NCI-H2107 treated with DMSO at 0.1 percent for 48 hours (cell line): ENCODE measurements at regions not wholly inside any gene's neighbourhood (a gene's known extent, or its start where the extent isn't known, plus 50 kb on each side); places are given as distances from the start of the nearest gene placed in this dataset.

Experiments
- DNase-seq: peaks from one replicate; lab custom pipeline; 2025; ENCODE audit not compliant: unreplicated experiment; lab: John Stamatoyannopoulos, UW

DNA sequence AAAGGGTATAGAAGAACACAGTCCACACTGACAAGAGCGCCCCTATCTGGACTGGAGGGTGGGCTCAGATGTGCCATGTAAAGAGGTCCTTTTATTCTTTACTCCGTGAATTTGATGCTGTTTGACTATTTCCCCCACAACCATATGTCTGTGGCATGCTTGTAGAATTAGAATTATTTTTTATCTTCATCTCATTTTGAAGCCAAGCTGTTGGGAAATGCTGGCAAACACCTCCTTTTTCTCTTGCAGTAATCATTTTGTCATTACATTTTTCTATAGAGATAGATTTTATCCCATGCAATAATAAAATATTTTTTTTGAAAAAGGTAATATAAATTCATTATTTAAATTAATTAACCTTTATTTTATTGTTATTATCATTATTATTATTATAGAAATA, 926.6 kb upstream of the AUTS2 start:
- no peak for DNase-seq

DNA sequence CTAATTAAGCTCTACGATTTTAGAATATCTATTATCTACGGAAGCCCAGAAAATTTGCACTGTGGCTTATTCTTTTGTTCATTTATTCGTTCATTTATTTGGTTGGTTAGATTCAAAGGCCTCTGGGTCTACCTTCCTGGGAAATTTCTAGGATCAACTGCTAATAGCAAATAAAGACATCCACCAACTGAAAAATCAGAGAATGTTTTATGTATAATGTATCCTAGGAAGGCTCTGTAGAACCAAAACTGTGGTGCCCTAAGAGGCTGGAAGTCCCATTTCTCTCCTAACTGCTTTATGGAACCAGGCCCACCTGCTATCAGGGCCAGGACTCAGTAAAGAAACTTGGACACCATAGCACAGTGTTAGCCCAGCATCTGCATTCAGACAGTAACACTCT, 923.4 kb upstream of the AUTS2 start:
- no peak for DNase-seq

DNA sequence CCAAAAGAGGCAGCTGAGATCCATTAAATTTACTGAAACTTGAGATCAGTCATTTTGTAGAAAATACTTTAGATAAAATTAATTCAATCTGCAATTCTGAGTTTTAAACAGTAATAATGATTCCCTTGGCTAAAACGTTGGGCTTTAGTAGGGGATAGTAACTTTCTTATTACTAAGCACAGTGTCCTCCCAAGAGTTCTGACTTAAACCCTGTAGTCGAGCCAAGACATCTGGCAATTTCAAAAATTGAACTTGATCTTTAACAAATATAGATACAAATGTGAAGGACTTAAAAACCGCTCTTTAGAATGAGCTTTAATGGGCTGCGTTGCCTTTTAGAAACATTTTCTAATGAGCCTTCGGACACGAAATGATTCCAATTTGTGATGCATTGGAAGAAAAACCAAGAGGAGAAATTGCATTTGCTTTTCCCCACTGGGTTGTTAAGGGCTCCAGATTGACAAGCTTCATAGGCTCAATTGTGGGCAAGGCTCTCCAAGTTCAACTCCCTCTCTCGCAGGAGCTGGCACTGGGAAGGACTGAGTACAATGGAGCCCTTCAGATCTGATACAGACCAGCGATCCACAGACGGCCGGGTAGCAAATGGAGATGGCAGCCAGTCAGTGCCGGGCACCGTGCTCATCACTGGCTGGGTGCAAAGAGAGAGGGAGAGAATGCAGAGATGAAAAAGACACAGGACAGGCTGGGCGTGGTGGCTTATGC, 921.3 kb upstream of the AUTS2 start:
- DNase-seq = no peak

DNA sequence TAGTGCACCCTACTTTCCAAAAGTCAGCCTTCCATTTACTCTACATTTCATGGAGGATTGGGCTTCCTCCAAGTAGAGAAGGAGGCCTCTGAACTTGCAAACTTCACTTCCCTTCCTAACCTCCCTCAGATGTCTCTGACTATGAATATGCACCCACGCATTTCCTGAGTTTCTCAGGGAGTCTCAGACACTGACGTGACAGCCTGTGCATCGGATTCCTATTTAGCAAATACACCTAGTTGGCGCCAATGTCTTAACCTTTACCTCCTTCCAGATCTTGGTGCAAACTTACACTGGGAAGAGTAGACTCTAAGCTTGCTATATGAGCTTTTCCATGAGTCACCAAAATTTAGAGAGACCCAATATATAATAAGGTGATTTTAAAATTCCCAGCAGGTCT, 920.1 kb upstream of the AUTS2 start:
- DNase-seq = no peak

DNA sequence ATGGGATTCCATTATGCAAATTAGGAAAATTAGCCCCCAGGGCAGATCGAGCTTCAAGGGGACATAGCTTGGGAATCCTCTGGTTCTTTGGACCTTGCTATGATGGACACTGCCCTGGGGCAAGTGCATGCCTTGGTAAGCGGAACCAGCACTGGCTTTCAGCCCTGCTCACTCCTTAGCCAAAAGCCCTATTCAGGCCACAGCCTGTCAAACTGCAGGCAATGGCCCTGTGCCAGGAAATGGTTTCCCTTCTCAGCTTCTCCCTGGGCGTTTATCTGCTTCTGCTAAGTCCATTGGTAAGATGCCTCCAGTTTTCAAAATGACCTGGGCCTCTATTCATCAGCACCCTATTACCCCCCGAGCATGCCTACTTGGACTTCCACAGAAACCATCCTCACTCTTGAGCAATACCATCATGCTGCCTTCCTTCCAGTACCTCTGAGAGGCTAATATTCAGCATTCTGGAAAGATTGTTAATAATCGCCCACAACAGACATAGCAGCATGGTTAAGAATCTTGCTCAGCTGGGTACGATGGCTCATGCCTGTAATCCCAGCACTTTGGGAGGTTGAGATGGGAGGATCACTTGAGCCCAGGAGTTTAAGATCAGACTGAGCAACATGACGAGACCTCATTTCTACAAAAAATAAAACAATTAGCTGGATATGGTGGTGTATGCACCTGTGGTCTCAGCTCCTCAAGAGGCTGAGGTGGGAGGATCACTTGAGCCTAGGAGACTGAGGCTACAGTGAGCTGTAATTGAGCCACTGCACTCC, 918.6 kb upstream of the AUTS2 start:
- DNase-seq = no peak

DNA sequence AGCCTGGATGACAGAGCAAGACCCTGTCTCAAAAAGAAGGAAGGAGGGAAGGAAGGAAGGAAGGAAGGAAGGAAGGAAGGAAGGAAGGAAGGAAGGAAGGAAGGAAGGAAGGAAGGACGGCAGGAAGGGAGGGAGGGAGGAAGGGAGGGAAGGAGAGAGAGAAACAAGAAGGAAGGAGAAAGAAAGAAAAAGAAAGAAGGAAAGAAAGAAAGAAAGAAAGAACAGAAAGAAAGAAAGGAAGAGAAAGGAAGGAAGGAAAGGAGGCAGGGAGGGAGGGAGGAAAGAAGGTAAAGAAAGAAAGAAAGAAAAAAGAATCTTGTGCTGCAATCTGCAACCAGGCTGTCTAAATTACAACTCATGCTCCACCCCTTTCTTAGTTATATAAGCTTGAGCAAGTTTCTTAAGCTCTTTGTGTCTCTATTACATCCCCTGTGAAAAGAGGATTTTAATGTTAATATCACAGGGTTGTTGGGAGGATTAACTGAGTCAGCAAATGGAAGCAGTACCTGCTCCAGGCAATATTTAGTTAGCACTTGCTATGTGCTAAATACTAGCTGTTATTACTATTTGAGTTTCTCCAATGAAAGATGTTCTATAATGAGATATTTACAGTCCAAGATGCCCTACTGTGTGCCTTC, 917.9 kb upstream of the AUTS2 start:
- DNase-seq = no peak

DNA sequence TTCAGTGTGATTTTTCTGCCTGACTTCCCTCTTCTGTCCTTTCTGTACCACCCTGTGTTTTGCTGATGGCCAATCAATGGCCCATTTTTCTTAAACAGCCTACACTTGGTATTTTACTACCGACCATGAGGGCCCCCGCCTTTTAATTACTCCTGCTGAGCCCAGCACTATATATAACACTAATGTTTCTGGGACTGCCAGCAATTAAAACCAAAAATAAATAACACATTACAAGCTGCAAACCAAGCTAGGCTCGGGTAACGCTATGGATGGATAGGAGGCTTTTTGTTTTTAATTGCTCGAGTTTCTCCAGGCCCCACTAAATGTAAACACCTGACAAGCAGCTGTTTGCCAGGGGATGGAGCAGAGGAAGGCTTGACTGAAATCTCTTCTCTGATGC, 915.4 kb upstream of the AUTS2 start:
- peak; percentile 93 for DNase-seq

DNA sequence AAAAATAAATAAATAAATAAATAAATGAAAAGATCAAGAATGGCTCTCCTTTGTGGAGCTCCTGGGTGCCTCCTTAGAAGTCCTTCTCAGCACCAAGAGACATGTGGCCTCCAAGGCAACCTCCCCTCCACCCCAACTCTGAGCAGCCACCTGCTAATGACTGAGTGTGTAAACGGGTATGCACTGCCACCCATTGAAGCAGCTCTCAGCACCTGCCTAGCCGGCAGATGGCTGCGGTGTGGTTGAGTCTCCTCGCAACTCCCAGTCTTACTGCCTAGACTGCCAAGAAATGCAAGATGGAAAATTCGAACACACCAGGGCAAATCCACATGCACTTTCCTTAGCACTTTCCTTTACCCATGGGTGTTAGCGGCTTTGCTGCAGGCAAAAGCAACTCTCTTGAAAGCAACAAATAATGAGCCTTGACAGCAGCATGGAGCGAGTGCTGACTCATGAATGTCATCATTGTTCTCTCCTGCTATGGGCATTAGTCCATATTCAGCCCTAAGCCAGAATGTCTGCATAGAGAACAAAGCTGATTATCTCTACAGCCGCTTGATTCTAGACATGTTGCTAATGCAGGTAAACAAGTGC, 913.9 kb upstream of the AUTS2 start:
- peak; percentile 79 for DNase-seq

DNA sequence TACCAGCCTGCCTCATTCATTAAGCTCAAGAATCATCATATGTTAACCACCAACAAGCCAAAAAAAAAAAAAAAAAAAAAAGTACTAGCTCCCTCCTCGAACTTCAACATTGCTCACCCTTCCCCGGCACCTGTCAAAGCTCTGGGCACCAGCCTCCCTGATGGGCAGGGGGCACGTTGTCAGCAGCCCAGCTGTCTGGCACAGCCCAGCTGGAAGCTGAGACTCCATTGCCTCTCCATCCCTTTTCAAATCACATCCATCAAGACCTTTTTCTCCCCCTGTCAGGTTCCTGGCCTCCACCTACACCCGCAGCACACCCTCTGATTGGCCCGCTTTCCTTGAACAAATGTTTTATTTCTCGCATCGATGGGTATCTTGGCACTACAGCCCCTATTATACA, 913.3 kb upstream of the AUTS2 start:
- DNase-seq = peak; percentile 54

DNA sequence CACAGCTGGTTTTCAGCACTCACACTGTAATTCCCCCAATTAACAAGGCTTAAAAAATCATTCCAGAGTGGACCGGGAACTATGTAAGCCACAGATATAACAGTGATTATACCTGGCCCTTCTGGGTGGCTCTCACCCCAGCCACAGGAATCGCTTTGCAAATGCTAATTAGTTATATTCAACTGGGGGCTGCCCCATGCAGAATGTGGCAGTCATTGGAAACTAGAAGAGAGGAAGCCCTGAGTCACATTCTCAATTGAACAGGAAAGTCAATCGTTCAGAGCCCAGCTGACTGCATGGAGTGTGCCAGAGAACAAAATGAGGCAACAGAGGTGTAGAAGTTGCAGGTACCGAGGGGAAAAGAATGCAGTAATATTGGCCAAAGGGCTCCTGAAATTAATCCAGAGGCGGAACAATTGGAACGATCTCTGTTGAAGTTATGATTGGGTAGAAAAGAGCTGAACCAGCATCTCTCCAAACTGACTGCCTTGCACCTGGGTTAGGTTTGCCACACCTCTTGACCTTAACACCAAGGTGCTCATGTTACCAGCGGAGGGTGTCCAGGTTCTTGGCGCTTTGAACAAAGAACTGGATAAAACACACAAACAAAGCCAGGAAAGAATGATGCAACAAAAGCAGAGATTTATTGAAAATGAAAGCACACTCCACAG, 909.7 kb upstream of the AUTS2 start:
- peak; percentile 80 for DNase-seq

DNA sequence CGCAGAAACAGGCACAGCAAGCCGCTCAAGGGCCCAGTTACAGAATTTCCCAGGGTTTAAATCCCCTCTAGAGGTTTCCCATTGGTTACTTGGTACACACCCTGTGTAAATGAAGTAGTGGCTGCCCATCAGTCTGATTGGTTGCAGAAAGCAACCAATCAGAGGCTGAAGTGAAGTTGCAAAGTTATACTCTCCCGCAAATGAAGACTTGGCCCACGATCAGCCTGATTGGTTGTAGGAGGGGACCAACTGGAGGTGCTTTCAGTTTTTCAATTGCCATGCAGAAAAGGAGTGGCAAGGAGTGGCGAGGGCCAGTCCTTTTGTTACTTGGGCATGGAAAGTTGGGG, 909.2 kb upstream of the AUTS2 start:
- DNase-seq = no peak

DNA sequence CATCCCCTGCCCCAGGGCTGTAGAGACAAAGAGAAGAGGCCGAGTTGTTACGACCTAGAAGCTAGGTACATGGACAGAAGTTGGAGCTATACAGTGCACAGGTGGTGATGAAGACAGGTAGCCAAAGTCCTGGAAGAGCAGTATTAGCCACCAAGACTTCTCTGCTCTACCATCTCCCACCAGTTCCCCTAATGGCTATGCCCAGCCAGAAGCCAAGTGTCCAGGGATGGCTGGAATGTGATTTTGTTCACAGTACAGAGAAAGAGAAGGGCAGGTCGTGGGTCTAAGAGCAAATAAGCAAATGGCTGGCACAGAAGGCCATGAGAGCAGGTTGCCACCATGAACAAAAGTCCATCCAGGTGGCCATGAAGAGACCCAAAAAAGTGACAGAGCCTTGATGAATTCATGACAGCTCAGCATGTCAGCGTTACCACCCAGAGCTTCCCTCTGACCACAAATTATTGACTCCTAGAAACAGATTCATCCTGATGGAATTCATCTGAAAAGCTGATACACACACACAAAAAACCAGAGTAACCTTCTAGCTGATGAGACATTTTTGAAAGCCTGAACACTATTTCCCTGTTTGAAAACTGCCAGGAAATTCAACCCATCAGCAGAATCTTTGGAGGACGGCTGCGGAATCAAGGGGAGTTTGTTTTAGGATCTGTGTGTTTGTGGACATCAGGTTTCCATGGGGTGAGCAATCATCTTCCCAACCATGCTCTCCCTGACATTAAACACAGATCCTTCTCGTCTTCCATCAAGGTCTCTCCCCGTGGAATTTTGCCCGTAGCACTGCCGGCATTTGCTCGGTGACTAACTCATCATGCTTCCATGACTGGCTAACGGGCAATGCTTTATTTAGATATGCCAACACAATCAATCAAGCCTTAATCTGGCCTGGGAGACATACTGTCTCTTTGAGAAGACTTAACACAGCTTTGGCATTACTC, 906.7 kb upstream of the AUTS2 start:
- DNase-seq = no peak

DNA sequence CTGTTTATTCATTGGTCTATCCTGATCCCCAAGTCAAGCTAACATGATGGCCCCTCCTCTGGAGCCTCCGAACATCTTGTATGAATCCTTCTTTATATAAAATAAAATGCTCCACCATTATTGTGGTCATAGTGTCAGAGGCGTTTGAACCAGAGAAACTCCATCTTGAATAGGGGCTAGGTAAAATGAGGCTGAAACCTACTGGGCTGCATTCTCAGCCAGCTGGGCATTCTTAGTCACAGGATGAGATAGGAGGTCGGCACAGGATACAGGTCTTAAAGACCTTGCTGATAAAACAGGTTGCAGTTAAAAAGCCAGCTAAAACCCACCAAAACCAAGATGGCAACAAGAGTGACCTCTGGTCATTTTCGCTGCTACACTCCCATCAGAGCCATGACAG, 905.8 kb upstream of the AUTS2 start:
- no peak for DNase-seq

DNA sequence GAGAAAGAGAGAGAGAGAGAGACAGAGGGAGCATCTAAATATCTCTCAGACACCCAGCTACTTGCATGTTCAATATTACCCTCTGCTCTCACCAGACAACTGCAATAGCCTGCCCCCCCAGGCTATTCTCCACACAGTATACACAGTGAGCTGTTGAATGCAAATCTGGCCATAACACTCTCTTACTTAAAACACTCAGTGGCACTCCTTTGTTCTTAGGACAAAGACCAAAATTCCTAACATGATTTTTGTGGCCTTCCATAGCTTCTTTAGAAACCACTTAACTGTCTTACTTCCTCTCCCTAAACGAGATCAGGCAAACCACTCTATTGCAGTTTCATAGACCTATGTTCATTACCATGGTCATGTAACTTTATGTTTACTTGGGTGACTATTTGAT, 903.6 kb upstream of the AUTS2 start:
- no peak for DNase-seq

DNA sequence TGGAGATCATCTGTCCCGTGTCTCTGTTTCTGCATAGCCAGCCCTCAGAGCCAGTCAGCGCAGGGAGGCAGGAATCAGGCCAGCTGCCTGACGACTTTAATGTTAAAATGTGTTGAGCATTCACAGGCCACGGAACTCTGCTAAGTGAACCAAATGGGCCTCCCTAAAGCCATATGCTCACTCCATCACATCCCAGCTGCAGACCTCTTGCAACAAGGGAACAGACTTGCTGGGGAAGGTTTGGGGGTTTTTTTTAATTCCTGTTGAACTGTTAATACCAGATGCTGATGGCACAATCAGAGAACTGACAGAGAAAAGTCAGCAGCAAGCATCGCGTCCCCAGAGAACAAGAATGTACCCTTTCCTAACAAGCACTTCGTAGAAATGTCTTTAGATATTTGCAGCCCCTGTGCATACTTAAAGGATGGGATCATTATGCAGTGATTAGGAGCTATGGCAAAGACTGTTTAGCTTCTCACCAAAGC, 900.4 kb upstream of the AUTS2 start:
- no peak for DNase-seq

DNA sequence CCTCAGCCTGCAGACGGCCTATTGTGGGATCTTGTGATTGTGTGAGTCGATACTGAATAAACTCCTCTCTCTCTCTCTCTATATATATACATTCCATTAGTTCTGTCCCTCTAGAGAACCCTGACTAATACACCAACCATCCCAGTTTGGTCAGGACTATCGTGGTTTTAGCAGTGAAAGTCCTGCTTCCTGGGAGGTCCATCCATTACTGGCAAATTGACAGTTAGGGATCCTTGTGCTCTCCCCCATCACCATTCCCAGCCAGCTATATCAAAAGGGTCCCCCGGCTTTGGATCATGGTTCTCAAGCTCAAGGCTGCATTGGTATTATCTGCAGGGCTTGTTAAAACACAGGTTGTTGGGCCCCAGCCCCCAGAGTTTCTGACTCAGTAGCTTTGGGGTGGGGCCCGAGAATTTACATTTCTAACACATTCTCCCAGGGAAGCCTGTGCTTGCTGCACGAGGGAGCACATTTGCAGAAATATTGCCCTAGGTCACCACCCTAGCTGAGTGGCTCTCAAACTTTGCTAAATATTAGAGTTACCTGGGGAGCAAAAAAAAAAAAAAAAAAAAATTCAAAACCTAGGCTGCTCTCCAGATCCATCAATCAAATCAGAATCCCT, 899.1 kb upstream of the AUTS2 start:
- DNase-seq = no peak

DNA sequence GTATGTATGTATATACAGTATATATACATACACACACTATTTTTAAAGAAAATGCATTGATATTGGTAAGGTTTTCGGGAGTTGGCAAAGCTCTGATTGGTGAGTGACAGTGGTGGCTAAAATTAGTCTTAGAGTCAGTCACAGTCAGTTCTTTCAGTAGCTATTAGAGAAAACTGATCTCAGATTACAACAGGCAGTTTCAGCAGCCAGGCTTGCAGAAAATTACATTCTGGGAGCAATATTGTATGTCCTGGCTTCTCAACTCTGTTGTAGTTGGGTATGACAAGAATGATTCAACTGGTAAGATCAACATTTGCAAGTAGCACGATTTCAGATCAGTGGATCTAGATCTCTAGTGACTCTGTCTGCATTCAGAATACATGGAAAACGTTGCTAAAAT, 897.9 kb upstream of the AUTS2 start:
- no peak for DNase-seq

DNA sequence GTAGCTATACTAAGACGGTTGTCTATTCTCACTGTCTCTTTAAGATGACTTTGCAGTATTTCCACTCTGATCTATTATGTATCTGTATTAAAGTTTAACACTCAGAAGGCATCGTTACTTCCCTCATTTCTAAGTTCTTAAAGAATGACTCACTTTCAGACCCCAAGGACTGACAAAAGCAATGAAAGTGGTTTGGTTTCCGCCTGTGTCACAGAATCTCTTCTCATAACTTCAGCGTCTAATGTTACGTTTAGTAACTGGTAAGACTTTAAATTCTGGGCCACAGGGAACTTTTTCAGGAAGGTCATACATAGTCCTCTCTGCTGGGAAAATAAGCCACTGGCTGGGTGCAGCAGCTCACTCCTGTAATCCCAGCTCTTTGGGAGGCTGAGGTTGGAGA, 892.0 kb upstream of the AUTS2 start:
- DNase-seq = no peak

DNA sequence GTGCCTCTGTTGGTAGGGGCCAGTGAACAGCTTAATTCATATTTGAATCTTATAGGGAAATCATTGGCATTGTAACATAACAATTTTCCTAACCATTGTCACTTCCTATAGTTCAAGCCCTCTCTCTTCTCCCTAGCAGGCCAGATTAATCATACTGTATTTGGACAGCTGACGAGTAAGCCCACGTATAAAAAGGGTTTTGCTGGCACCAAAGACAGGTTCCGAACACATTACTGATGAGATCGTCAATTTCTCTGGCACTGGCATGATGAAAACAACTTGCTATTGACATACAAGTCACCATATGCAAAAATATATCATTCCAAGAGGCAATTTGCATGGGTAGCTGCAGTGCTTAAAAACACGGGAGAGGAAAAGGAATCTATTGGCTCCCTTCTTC, 891.1 kb upstream of the AUTS2 start:
- no peak for DNase-seq

DNA sequence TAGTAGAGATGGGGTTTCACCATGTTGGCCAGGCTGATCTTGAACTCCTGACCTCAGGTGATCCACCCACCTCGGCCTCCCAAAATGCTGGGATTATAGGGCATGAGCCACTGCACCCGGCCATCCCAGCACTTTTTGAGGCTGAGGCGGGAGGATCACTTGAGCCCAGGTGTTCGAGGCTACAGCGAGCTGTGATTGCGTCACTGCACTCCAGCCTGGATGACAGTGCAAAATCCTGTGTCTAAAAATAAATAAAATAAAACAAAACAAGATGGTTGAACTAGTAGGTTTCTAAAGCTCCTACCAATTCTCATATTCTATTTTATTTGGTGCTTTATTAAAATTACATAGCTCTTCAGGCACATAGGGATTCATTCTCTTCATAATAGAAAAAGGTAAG, 890.3 kb upstream of the AUTS2 start:
- no peak for DNase-seq
